ENCODE measurements at regions not wholly inside any gene's neighbourhood (a gene's known extent, or its start where the extent isn't known, plus 50 kb on each side); places are given as distances from the start of the nearest gene placed in this dataset.

GRCh38 chr2:156933645-156934225 is 323.8 kb upstream of the GALNT5 start:
- no peak for ATAC-seq
- Histone ChIP-seq H3K4me3 (no peak overlapping the region), H3K9me3 (no peaks in the 10 kb centered on the region), H3K4me1 (ENCODE audit: low read depth) (no peaks in the 10 kb centered on the region), H3K36me3 (ENCODE audit: low read depth) (no peaks in the 10 kb centered on the region)
- DNase-seq: no peak
- intact Hi-C loops (cut with DNase I, micrococcal nuclease): no loop called here
- TF ChIP-seq CTCF (IDR thresholded peaks at IDR 0.05): no peak

GRCh38 chr2:156935616-156936015 is 321.9 kb upstream of the GALNT5 start:
- no peak for DNase-seq
- no peaks in the 10 kb centered on the region for H3K9me3 ChIP-seq
- ATAC-seq: no peak
- TF ChIP-seq CTCF (IDR thresholded peaks at IDR 0.05): no peak
- intact Hi-C loops (cut with DNase I, micrococcal nuclease): no loop called here
- H3K36me3 ChIP-seq (ENCODE audit: low read depth): no peaks in the 10 kb centered on the region
- no peak overlapping the region for H3K4me3 ChIP-seq
- no peaks in the 10 kb centered on the region for H3K4me1 ChIP-seq (ENCODE audit: low read depth)

- Histone ChIP-seq H3K36me3 (ENCODE audit: low read depth) (no peaks in the 10 kb centered on the region), H3K9me3 (no peaks in the 10 kb centered on the region), H3K4me1 (ENCODE audit: low read depth) (no peaks in the 10 kb centered on the region), H3K4me3 (no peak overlapping the region)
- no peak for ATAC-seq
- intact Hi-C loops (cut with DNase I, micrococcal nuclease): no loop called here
- DNase-seq: no peak
- no peak for TF ChIP-seq CTCF (IDR thresholded peaks at IDR 0.05)
Measured at GRCh38 chr2:156937430-156937829, 320.1 kb upstream of the GALNT5 start.

- no peak for DNase-seq
- no peak for TF ChIP-seq CTCF (IDR thresholded peaks at IDR 0.05)
- intact Hi-C loops (cut with DNase I, micrococcal nuclease): no loop called here
- ATAC-seq: no peak
- Histone ChIP-seq H3K9me3 (no peaks in the 10 kb centered on the region), H3K4me1 (ENCODE audit: low read depth) (no peaks in the 10 kb centered on the region), H3K36me3 (ENCODE audit: low read depth) (no peaks in the 10 kb centered on the region), H3K4me3 (no peak overlapping the region)
Measured at GRCh38 chr2:156944871-156945270, 312.6 kb upstream of the GALNT5 start.

- DNase-seq (no peak), ATAC-seq (no peak)
- no peak overlapping the region for H3K4me3 ChIP-seq
- no peaks in the 10 kb centered on the region for H3K4me1 ChIP-seq (ENCODE audit: low read depth)
- intact Hi-C loops (cut with DNase I, micrococcal nuclease): no loop called here
- no peaks in the 10 kb centered on the region for H3K36me3 ChIP-seq (ENCODE audit: low read depth)
- H3K9me3 ChIP-seq: no peaks in the 10 kb centered on the region
- no peak for TF ChIP-seq CTCF (IDR thresholded peaks at IDR 0.05)
Measured at GRCh38 chr2:156947261-156947660, 310.2 kb upstream of the GALNT5 start.

- TF ChIP-seq CTCF (IDR thresholded peaks at IDR 0.05): no peak
- ATAC-seq: no peak
- intact Hi-C loops (cut with DNase I, micrococcal nuclease): no loop called here
Measured at GRCh38 chr2:156955701-156956100, 301.8 kb upstream of the GALNT5 start.

More at GRCh38 chr2:156955701-156956100, 301.8 kb upstream of the GALNT5 start:
- Histone ChIP-seq H3K36me3 (ENCODE audit: low read depth) (no peaks in the 10 kb centered on the region), H3K4me3 (no peak overlapping the region), H3K9me3 (peaks cover 15% of the 10 kb centered on the region), H3K4me1 (ENCODE audit: low read depth) (no peaks in the 10 kb centered on the region)
- no peak for DNase-seq
